ENCODE measurements at regions not wholly inside any gene's neighbourhood (a gene's known extent, or its start where the extent isn't known, plus 50 kb on each side); places are given as distances from the start of the nearest gene placed in this dataset.
"Not testable (repeated sequence)": the region's sequence is repeated elsewhere in the genome, so short reads cannot be mapped to it uniquely, and the experiment has no call there.

- no peak for DNase-seq
- CTCF ChIA-PET, result no interaction called here
- H3K27ac Mint-ChIP-seq, result no peak overlapping the region
- H3K4me1 Mint-ChIP-seq, result peaks cover 6% of the 10 kb centered on the region
- H3K4me3 Mint-ChIP-seq, result no peak overlapping the region
- peaks cover 10% of the 10 kb centered on the region for H3K9me3 Mint-ChIP-seq
- H3K27me3 Mint-ChIP-seq, result no peaks in the 10 kb centered on the region
- H3K36me3 Mint-ChIP-seq, result peaks cover 9% of the 10 kb centered on the region
These were observed 122.9 kb upstream of the SPATA12 start for GRCh38 chr3:56937580-56937979.

- DNase-seq, result no peak
- H3K36me3 Mint-ChIP-seq, result peaks cover 9% of the 10 kb centered on the region
- H3K9me3 Mint-ChIP-seq, result peaks cover 12% of the 10 kb centered on the region
- H3K4me3 Mint-ChIP-seq, result no peak overlapping the region
- no peaks in the 10 kb centered on the region for H3K27me3 Mint-ChIP-seq
- peaks cover 11% of the 10 kb centered on the region for H3K4me1 Mint-ChIP-seq
- CTCF ChIA-PET, result no interaction called here
- peak overlapping the region; percentile 2 for H3K27ac Mint-ChIP-seq
These were observed 124.7 kb upstream of the SPATA12 start for GRCh38 chr3:56935811-56936210.

GRCh38 chr3:56934481-56934880 is 126.0 kb upstream of the SPATA12 start:
- CTCF ChIA-PET, H3K27me3 Mint-ChIP-seq, DNase-seq, H3K4me3 Mint-ChIP-seq, H3K36me3 Mint-ChIP-seq, H3K27ac Mint-ChIP-seq: not testable (repeated sequence)
- Mint-ChIP-seq H3K9me3 (peaks cover 12% of the 10 kb centered on the region), H3K4me1 (peaks cover 25% of the 10 kb centered on the region)

- H3K27me3 Mint-ChIP-seq, result no peaks in the 10 kb centered on the region
- peaks cover 12% of the 10 kb centered on the region for H3K9me3 Mint-ChIP-seq
- H3K4me3 Mint-ChIP-seq, result no peak overlapping the region
- peaks cover 9% of the 10 kb centered on the region for H3K36me3 Mint-ChIP-seq
- H3K4me1 Mint-ChIP-seq, result peaks cover 31% of the 10 kb centered on the region
- no peak overlapping the region for H3K27ac Mint-ChIP-seq
- no peak for DNase-seq
- CTCF ChIA-PET, result no interaction called here
These were observed 126.7 kb upstream of the SPATA12 start for GRCh38 chr3:56933803-56934202.

- Mint-ChIP-seq H3K9me3 (peaks cover 12% of the 10 kb centered on the region), H3K4me3 (no peak overlapping the region), H3K27me3 (no peaks in the 10 kb centered on the region), H3K4me1 (peaks cover 41% of the 10 kb centered on the region), H3K36me3 (peaks cover 9% of the 10 kb centered on the region), H3K27ac (no peak overlapping the region)
- no peak for DNase-seq
- CTCF ChIA-PET, result no interaction called here
These were observed 127.6 kb upstream of the SPATA12 start for GRCh38 chr3:56932866-56933265.

GRCh38 chr3:56931836-56932235 is 128.6 kb upstream of the SPATA12 start:
- no peaks in the 10 kb centered on the region for H3K27me3 Mint-ChIP-seq
- no peak for DNase-seq
- no peak overlapping the region for H3K4me3 Mint-ChIP-seq
- H3K27ac Mint-ChIP-seq, result no peak overlapping the region
- H3K9me3 Mint-ChIP-seq, result peaks cover 12% of the 10 kb centered on the region
- CTCF ChIA-PET, result no interaction called here
- peaks cover 48% of the 10 kb centered on the region for H3K4me1 Mint-ChIP-seq
- H3K36me3 Mint-ChIP-seq, result peaks cover 9% of the 10 kb centered on the region

GRCh38 chr3:56930706-56931105 is 129.0 kb upstream of the ARHGEF3 start:
- Mint-ChIP-seq H3K27ac (peak overlapping the region; percentile 75), H3K4me1 (peaks cover 58% of the 10 kb centered on the region), H3K36me3 (peaks cover 9% of the 10 kb centered on the region), H3K4me3 (no peak overlapping the region), H3K27me3 (no peaks in the 10 kb centered on the region), H3K9me3 (peaks cover 12% of the 10 kb centered on the region)
- CTCF ChIA-PET, result no interaction called here
- DNase-seq, result no peak

- no peak overlapping the region for H3K4me3 Mint-ChIP-seq
- H3K36me3 Mint-ChIP-seq, result peaks cover 7% of the 10 kb centered on the region
- H3K27me3 Mint-ChIP-seq, result no peaks in the 10 kb centered on the region
- no peak overlapping the region for H3K27ac Mint-ChIP-seq
- CTCF ChIA-PET, result interaction anchor here (0.9 kb wide), 1 partner anchor 51 kb away, joined by 3 read pairs; no protein-coding TSS in a partner anchor
- peaks cover 65% of the 10 kb centered on the region for H3K4me1 Mint-ChIP-seq
- DNase-seq, result no peak
- peaks cover 12% of the 10 kb centered on the region for H3K9me3 Mint-ChIP-seq
These were observed 128.3 kb upstream of the ARHGEF3 start for GRCh38 chr3:56929809-56930615.

GRCh38 chr3:56928379-56929068 is 126.8 kb upstream of the ARHGEF3 start:
- CTCF ChIA-PET, result interaction anchor here (1.4 to 5.0 kb wide), 2 partner anchors 13 to 60 kb away, joined by 5 to 24 read pairs; no protein-coding TSS in a partner anchor
- peak overlapping the region; percentile 82 for H3K27ac Mint-ChIP-seq
- H3K36me3 Mint-ChIP-seq, result peaks cover 4% of the 10 kb centered on the region
- no peak overlapping the region for H3K4me3 Mint-ChIP-seq
- H3K4me1 Mint-ChIP-seq, result peaks cover 80% of the 10 kb centered on the region
- peak; percentile 54 for DNase-seq
- H3K9me3 Mint-ChIP-seq, result peaks cover 7% of the 10 kb centered on the region
- no peaks in the 10 kb centered on the region for H3K27me3 Mint-ChIP-seq

- DNase-seq, result no peak
- Mint-ChIP-seq H3K36me3 (peaks cover 1% of the 10 kb centered on the region), H3K4me3 (no peak overlapping the region), H3K27ac (peak overlapping the region; percentile 82), H3K4me1 (peaks cover 85% of the 10 kb centered on the region), H3K27me3 (no peaks in the 10 kb centered on the region), H3K9me3 (peaks cover 4% of the 10 kb centered on the region)
- CTCF ChIA-PET, result interaction anchor here (1.4 to 5.0 kb wide), 2 partner anchors 12 to 61 kb away, joined by 5 to 24 read pairs; no protein-coding TSS in a partner anchor
These were observed 126.1 kb upstream of the ARHGEF3 start for GRCh38 chr3:56927855-56928254.

GRCh38 chr3:56926947-56927282 is 125.2 kb upstream of the ARHGEF3 start:
- H3K27me3 Mint-ChIP-seq, result no peaks in the 10 kb centered on the region
- no peak overlapping the region for H3K27ac Mint-ChIP-seq
- no peaks in the 10 kb centered on the region for H3K36me3 Mint-ChIP-seq
- DNase-seq, result no peak
- peaks cover 89% of the 10 kb centered on the region for H3K4me1 Mint-ChIP-seq
- no peaks in the 10 kb centered on the region for H3K9me3 Mint-ChIP-seq
- CTCF ChIA-PET, result interaction anchor here (0.9 to 5.0 kb wide), 3 partner anchors 61 to 223 kb away, joined by 3 to 24 read pairs (median 4); no protein-coding TSS in a partner anchor
- H3K4me3 Mint-ChIP-seq, result no peak overlapping the region

- Mint-ChIP-seq H3K36me3 (no peaks in the 10 kb centered on the region), H3K4me3 (no peak overlapping the region), H3K27ac (peak overlapping the region; percentile 13), H3K4me1 (peaks cover 93% of the 10 kb centered on the region), H3K9me3 (no peaks in the 10 kb centered on the region), H3K27me3 (no peaks in the 10 kb centered on the region)
- CTCF ChIA-PET, result interaction anchor here (0.6 to 5.0 kb wide), 7 partner anchors 62 to 224 kb away, joined by 3 to 24 read pairs (median 3); no protein-coding TSS in a partner anchor
- no peak for DNase-seq
These were observed 124.6 kb upstream of the ARHGEF3 start for GRCh38 chr3:56926243-56926946.

GRCh38 chr3:56924700-56925099 is 123.0 kb upstream of the ARHGEF3 start:
- DNase-seq, H3K36me3 Mint-ChIP-seq, H3K9me3 Mint-ChIP-seq, H3K27me3 Mint-ChIP-seq, H3K4me3 Mint-ChIP-seq: not testable (repeated sequence)
- CTCF ChIA-PET, result interaction anchor here (5.0 kb wide), 1 partner anchor 64 kb away, joined by 24 read pairs; no protein-coding TSS in a partner anchor
- H3K4me1 Mint-ChIP-seq, result peaks cover 85% of the 10 kb centered on the region
- H3K27ac Mint-ChIP-seq, result peak overlapping the region; percentile 84

GRCh38 chr3:56923526-56924224 is 121.9 kb upstream of the ARHGEF3 start:
- peak; percentile 66 for DNase-seq
- Mint-ChIP-seq H3K27me3 (no peaks in the 10 kb centered on the region), H3K27ac (peak overlapping the region; percentile 84), H3K4me3 (peak overlapping the region; percentile 25), H3K9me3 (no peaks in the 10 kb centered on the region), H3K4me1 (peaks cover 85% of the 10 kb centered on the region), H3K36me3 (peaks cover 2% of the 10 kb centered on the region)
- CTCF ChIA-PET, result interaction anchor here (5.0 kb wide), 1 partner anchor 65 kb away, joined by 24 read pairs; no protein-coding TSS in a partner anchor
